ENCODE measurements at regions not wholly inside any gene's neighbourhood (a gene's known extent, or its start where the extent isn't known, plus 50 kb on each side); places are given as distances from the start of the nearest gene placed in this dataset.

GRCh38 chr6:25068866-25069265 is 133.1 kb upstream of the RIPOR2 start:
- DNase-seq = no peak

DNA sequence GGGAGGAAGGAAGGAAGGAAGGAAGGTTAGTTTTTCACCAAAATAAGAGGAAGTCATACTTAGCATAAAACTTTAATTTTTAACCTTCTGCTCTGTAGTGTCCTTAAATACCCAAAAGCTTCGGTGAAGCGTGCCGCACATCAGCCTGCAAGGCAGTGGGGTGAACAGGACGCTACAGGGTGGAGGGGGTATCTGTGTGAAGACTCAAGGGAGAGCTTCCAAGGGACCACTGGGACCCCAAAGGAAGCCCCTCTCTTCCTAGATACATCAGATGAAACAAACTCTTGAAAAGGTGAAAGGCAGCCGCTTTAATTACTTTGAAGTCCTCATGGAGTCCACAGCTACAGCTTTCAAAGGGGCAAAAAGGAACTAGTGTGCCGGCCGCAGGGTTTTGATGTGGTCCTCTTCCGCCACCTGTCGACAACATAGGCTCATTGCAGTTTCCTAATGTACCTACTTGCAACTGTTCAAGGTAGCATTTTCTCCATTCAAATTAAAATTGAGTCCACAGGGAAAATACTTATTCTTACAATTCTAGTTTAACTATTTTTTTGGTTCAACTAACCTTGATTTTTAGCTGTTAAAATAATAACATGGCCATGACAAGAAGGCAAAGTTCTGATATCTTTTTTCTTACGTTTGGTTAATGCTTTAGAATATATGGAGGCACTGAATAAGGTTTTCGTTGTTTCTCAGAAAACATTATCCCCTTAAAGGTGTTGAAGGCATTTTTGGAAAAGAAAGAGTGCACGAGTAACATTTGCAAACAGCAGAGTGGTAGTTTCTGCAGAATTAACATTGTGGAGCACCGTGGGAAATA is 135.0 kb upstream of the RIPOR2 start:
- DNase-seq = peak; percentile 74

DNA sequence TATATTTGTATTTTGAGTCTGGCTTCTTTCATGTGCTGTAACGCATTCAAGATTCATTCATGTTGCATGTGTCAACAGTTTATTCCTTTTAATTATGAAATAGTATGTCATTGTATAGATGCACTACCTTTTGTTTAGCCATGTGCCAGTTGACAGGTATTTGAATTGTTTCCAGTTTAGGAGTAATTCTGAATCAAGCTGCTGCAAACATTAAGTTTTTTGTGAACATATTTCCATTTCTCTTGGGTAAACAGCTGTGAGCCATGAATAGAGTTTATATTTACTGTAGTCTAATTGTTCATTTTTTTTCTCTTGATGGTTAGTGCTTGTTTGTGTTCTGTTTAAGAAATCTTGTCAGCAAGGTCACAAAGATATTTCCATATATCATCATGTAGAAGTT is 142.4 kb upstream of the RIPOR2 start:
- DNase-seq = no peak

- no peak for DNase-seq
Observed at GRCh38 chr6:25083784-25084507, 148.2 kb upstream of the RIPOR2 start.

GRCh38 chr6:25084508-25084833 is 148.7 kb upstream of the RIPOR2 start:
- DNase-seq = no peak

GRCh38 chr6:25085756-25086155 is 150.0 kb upstream of the RIPOR2 start:
- no peak for DNase-seq

- no peak for DNase-seq
Observed at GRCh38 chr6:25086500-25087091, 150.8 kb upstream of the RIPOR2 start.

DNA sequence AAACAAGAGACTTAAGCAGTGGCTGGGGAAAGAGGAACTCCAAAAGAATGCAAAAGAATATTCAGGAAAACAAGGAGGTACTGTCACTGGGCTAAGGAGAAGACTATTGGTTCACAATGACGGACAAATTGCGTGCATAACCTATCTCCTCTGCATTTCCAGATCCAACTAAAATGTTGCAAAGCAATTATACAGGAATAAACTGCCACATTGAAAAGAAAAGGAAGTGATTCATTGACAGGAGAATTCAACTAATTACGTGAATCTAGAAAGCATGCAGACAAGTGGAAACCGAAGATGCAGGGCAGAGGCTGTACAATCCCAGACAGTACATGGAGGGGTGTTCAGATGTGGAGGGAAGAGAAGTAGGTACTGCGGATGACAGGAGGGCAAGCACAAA is 152.8 kb upstream of the RIPOR2 start:
- DNase-seq = peak; percentile 29

DNA sequence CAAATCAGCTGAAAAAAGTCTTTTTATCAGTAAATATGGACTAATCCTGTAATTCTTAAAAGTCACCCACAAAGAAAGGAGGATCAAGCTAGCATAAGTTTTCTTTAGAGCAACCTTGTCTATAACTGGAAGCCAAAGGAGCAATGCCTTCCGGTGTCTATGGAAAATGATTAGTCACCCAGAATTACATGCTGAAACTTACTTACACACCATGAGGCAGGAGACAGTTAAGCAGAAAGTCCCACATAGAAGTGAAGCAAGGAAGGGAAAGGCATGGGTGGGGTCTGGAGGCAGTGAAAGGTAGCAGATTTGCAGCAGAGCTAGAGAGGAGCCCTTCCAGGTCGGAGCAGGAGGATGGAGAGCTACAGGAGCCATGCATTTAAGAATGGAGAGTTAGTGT is 153.7 kb upstream of the RIPOR2 start:
- no peak for DNase-seq

GRCh38 chr6:25094726-25095125 is 159.0 kb upstream of the RIPOR2 start:
- no peak for DNase-seq

GRCh38 chr6:25100288-25100687 is 164.5 kb upstream of the RIPOR2 start:
- peak; percentile 15 for DNase-seq

- no peak for DNase-seq
Observed at GRCh38 chr6:25103603-25104002, 167.8 kb upstream of the RIPOR2 start.

DNA sequence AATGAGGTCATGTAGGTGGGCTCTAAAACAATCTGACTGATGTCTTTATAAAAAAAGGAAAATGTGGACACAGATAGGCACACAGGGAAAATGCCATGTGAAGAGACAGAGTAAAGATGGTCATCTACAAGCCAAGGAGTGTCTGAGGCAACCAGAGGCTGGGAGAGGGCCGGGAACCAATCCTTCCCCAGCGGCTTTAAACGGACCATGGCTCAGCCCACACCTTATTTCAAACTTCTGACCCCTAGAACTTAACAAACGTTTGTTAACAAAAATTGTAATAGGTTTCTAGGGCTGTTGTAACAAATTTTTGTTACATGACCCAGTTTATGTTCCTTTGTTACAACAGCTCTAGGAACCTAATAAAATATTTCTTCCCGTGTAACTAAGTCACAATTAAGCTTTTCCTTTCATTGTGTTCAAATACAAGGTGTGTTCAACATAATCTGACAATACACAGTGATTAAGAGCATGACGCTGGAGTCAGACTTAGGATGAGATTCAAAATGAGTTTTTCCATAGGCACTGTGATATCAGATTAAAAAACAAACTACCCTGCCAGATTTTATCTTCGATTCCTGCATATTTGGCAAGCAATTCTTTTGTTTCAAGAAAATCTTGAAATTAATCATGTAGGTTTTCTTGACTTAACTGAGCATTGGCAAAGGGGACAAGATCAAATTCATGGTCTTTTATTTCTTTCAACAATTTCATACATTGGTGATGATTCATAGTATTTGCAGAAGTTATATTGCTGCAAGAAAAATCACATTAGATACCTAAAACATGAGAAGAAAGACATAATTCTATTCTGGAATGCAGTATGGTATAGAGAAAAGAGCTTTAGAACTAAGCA is 169.5 kb upstream of the RIPOR2 start:
- DNase-seq = peak; percentile 28

GRCh38 chr6:25107218-25107617 is 171.5 kb upstream of the RIPOR2 start:
- no peak for DNase-seq

- DNase-seq = no peak
Observed at GRCh38 chr6:25111782-25112181, 167.4 kb upstream of the CARMIL1 start.

GRCh38 chr6:25112322-25112773 is 166.8 kb upstream of the CARMIL1 start:
- DNase-seq = no peak

DNA sequence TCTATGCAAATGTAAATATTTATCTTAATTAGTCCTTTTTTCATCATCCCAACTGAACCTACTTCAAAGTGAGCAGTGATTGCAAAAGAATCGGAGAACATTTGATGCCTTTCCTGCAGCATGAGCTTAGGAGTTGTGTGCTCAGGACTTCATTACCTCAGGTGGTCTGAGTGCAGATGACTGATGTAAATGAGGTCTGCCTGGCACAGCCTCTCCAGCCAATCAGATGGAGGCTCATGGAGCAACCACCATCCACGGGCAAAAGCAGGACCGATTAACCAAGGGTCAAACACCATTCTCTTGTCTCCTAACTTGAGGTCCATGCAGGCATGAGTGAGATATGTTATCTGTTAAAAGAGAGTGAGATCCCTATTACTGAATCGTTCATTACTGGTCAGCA is 165.7 kb upstream of the CARMIL1 start:
- DNase-seq = no peak

GRCh38 chr6:25118038-25118437 is 161.1 kb upstream of the CARMIL1 start:
- no peak for DNase-seq

GRCh38 chr6:25121186-25121585 is 158.0 kb upstream of the CARMIL1 start:
- peak; percentile 2 for DNase-seq

GRCh38 chr6:25122001-25122400 is 157.2 kb upstream of the CARMIL1 start:
- DNase-seq = peak; percentile 61

GRCh38 chr6:25122622-25123237 is 156.4 kb upstream of the CARMIL1 start:
- no peak for DNase-seq

- DNase-seq = no peak
Observed at GRCh38 chr6:25124216-25124715, 154.9 kb upstream of the CARMIL1 start.
